Endothelial cell (in vitro differentiated cells): ENCODE measurements at regions not wholly inside any gene's neighbourhood (a gene's known extent, or its start where the extent isn't known, plus 50 kb on each side); places are given as distances from the start of the nearest gene placed in this dataset.

Source experiments
- DNase-seq: peaks from one replicate; pipeline ENCODE4 v3.0.0; 2021; ENCODE audit warnings: low spot score
- H3K27ac Mint-ChIP-seq: one replicate; pipeline ENCODE4 v1.8.0; 2021; ENCODE audit warnings: mixed read lengths, inconsistent platforms; ENCODE audit not compliant: unreplicated experiment
- H3K27me3 Mint-ChIP-seq: one replicate; pipeline ENCODE4 v1.8.0; 2021; ENCODE audit warnings: mild to moderate bottlenecking, moderate library complexity, mixed read lengths, inconsistent platforms; ENCODE audit not compliant: unreplicated experiment
- H3K36me3 Mint-ChIP-seq: one replicate; pipeline ENCODE4 v1.8.0; 2021; ENCODE audit warnings: mild to moderate bottlenecking, low read depth, mixed read lengths, inconsistent platforms; ENCODE audit not compliant: unreplicated experiment
- H3K4me1 Mint-ChIP-seq: one replicate; pipeline ENCODE4 v1.8.0; 2021; ENCODE audit warnings: mild to moderate bottlenecking, mixed read lengths, inconsistent platforms; ENCODE audit not compliant: unreplicated experiment
- H3K4me3 Mint-ChIP-seq: one replicate; pipeline ENCODE4 v1.8.0; 2021; ENCODE audit warnings: mild to moderate bottlenecking, mixed read lengths, inconsistent platforms; ENCODE audit not compliant: unreplicated experiment
- H3K9me3 Mint-ChIP-seq: one replicate; pipeline ENCODE4 v1.8.0; 2021; ENCODE audit warnings: mixed read lengths, inconsistent platforms; ENCODE audit not compliant: unreplicated experiment
- CTCF ChIP-seq: fragments of 200-600 bp; sonication (generic); IDR thresholded peaks from one replicate; pipeline ENCODE4 v1.5.0; 2021; ENCODE audit warnings: antibody characterized with exemption; ENCODE audit not compliant: unreplicated experiment

GRCh38 chr4:17030543-17030942 is 132.1 kb upstream of the LDB2 start:
- Mint-ChIP-seq H3K4me1 (no peaks in the 10 kb centered on the region), H3K4me3 (no peak overlapping the region), H3K27me3 (peaks cover 5% of the 10 kb centered on the region), H3K36me3 (no peaks in the 10 kb centered on the region), H3K9me3 (peaks cover 5% of the 10 kb centered on the region), H3K27ac (no peak overlapping the region)
- TF ChIP-seq CTCF: no peak
- DNase-seq: no peak

- H3K36me3 Mint-ChIP-seq: no peaks in the 10 kb centered on the region
- no peak overlapping the region for H3K27ac Mint-ChIP-seq
- no peaks in the 10 kb centered on the region for H3K4me1 Mint-ChIP-seq
- no peak for DNase-seq
- peaks cover 4% of the 10 kb centered on the region for H3K27me3 Mint-ChIP-seq
- TF ChIP-seq CTCF: no peak
- no peak overlapping the region for H3K4me3 Mint-ChIP-seq
- peaks cover 5% of the 10 kb centered on the region for H3K9me3 Mint-ChIP-seq
Measured at GRCh38 chr4:17029964-17030363, 131.5 kb upstream of the LDB2 start.

GRCh38 chr4:17029432-17029831 is 131.0 kb upstream of the LDB2 start:
- Mint-ChIP-seq H3K36me3 (no peaks in the 10 kb centered on the region), H3K27me3 (peaks cover 3% of the 10 kb centered on the region), H3K4me1 (no peaks in the 10 kb centered on the region), H3K9me3 (peaks cover 5% of the 10 kb centered on the region), H3K27ac (no peak overlapping the region), H3K4me3 (no peak overlapping the region)
- no peak for DNase-seq
- TF ChIP-seq CTCF: no peak

- Mint-ChIP-seq H3K27me3 (peaks cover 3% of the 10 kb centered on the region), H3K36me3 (no peaks in the 10 kb centered on the region), H3K4me1 (no peaks in the 10 kb centered on the region), H3K9me3 (peaks cover 5% of the 10 kb centered on the region), H3K4me3 (no peak overlapping the region), H3K27ac (no peak overlapping the region)
- TF ChIP-seq CTCF: no peak
- no peak for DNase-seq
Measured at GRCh38 chr4:17027495-17027894, 129.1 kb upstream of the LDB2 start.

GRCh38 chr4:17024425-17024824 is 126.0 kb upstream of the LDB2 start:
- no peak for DNase-seq
- H3K4me3 Mint-ChIP-seq: no peak overlapping the region
- no peaks in the 10 kb centered on the region for H3K4me1 Mint-ChIP-seq
- no peaks in the 10 kb centered on the region for H3K36me3 Mint-ChIP-seq
- peaks cover 5% of the 10 kb centered on the region for H3K9me3 Mint-ChIP-seq
- TF ChIP-seq CTCF: no peak
- no peak overlapping the region for H3K27ac Mint-ChIP-seq
- H3K27me3 Mint-ChIP-seq: peaks cover 2% of the 10 kb centered on the region
